Effector memory CD4-positive, alpha-beta T cell (primary cell): ENCODE measurements at regions not wholly inside any gene's neighbourhood (a gene's known extent, or its start where the extent isn't known, plus 50 kb on each side); places are given as distances from the start of the nearest gene placed in this dataset.

Experiments used
- DNase-seq, 3 donors: peaks; one replicate each; pipeline ENCODE4 v3.0.0-alpha.2; 2020
- H3K27ac ChIP-seq: 2 replicates; pipeline ENCODE4 v1.7.0; 2013; ENCODE audit warnings: mild to moderate bottlenecking, low read length, moderate library complexity; ENCODE audit not compliant: insufficient read depth, poor library complexity, severe bottlenecking
- H3K27me3 ChIP-seq: replicated peaks from 2 replicates; pipeline ENCODE4 v1.7.0; 2013; ENCODE audit warnings: mild to moderate bottlenecking, low read length; ENCODE audit not compliant: insufficient read depth, control insufficient read depth, poor library complexity, severe bottlenecking
- H3K36me3 ChIP-seq: 2 replicates; pipeline ENCODE4 v1.7.0; 2013; ENCODE audit warnings: mild to moderate bottlenecking, low read length, moderate library complexity; ENCODE audit not compliant: control insufficient read depth, insufficient read depth
- H3K4me1 ChIP-seq: 2 replicates; pipeline ENCODE4 v1.7.0; 2013; ENCODE audit warnings: low read length, mild to moderate bottlenecking; ENCODE audit not compliant: control insufficient read depth, insufficient read depth, poor library complexity, severe bottlenecking
- H3K4me3 ChIP-seq: 2 replicates; pipeline ENCODE4 v1.7.0; 2013; ENCODE audit warnings: low read length, low read depth, mild to moderate bottlenecking; ENCODE audit not compliant: insufficient read depth, poor library complexity, severe bottlenecking
- H3K9me3 ChIP-seq: 2 replicates; pipeline ENCODE4 v1.7.0; 2013; ENCODE audit warnings: mild to moderate bottlenecking, low read length, moderate library complexity; ENCODE audit not compliant: control insufficient read depth

- Histone ChIP-seq H3K27ac (no peak overlapping the region), H3K27me3 (no peaks in the 10 kb centered on the region), H3K36me3 (no peaks in the 10 kb centered on the region), H3K4me1 (no peaks in the 10 kb centered on the region), H3K9me3 (no peaks in the 10 kb centered on the region), H3K4me3 (no peak overlapping the region)
- no peak for DNase-seq
Measured at GRCh38 chr20:4524792-4525191, 161.5 kb upstream of the PRNP start.

- H3K27ac ChIP-seq, result no peak overlapping the region
- H3K27me3 ChIP-seq, result no peaks in the 10 kb centered on the region
- H3K4me1 ChIP-seq, result no peaks in the 10 kb centered on the region
- H3K36me3 ChIP-seq, result no peaks in the 10 kb centered on the region
- H3K9me3 ChIP-seq, result no peaks in the 10 kb centered on the region
- no peak for DNase-seq
- no peak overlapping the region for H3K4me3 ChIP-seq
Measured at GRCh38 chr20:4524307-4524706, 161.9 kb upstream of the PRNP start.

- H3K36me3 ChIP-seq, result no peaks in the 10 kb centered on the region
- no peak overlapping the region for H3K4me3 ChIP-seq
- H3K27me3 ChIP-seq, result peaks cover 4% of the 10 kb centered on the region
- no peaks in the 10 kb centered on the region for H3K9me3 ChIP-seq
- H3K4me1 ChIP-seq, result no peaks in the 10 kb centered on the region
- no peak for DNase-seq
- no peak overlapping the region for H3K27ac ChIP-seq
Measured at GRCh38 chr20:4522310-4522709, 163.9 kb upstream of the PRNP start.

GRCh38 chr20:4521170-4521968 lies 164.9 kb upstream of the PRNP start:
- H3K27me3 ChIP-seq, result peaks cover 4% of the 10 kb centered on the region
- H3K4me1 ChIP-seq, result no peaks in the 10 kb centered on the region
- H3K27ac ChIP-seq, result no peak overlapping the region
- no peaks in the 10 kb centered on the region for H3K36me3 ChIP-seq
- no peak overlapping the region for H3K4me3 ChIP-seq
- no peaks in the 10 kb centered on the region for H3K9me3 ChIP-seq
- DNase-seq, result no peak

DNA sequence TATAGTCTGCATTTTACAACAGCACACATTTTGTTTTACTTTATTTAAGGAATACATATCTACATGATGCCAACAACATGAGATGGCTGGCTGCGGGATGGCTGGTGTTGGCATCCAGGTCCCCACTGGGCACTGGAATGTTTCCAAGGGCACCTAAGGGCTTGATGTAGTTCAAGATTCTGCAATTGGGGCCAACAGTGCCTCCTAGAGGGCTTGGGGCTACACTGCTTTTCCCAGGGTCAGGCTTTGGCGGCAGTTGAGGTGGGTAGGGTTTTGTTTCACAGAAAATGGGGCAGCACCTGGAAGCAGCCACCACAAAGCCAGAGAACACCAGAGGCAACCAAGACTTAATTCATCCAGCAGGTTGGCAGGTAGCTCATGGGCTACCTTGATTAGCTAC lies 166.7 kb upstream of the PRNP start:
- Histone ChIP-seq H3K9me3 (no peaks in the 10 kb centered on the region), H3K36me3 (no peaks in the 10 kb centered on the region), H3K4me3 (no peak overlapping the region), H3K4me1 (no peaks in the 10 kb centered on the region), H3K27ac (no peak overlapping the region), H3K27me3 (peaks cover 4% of the 10 kb centered on the region)
- DNase-seq, result no peak

GRCh38 chr20:4516876-4517275 lies 169.4 kb upstream of the PRNP start:
- Histone ChIP-seq H3K27ac (no peak overlapping the region), H3K4me1 (no peaks in the 10 kb centered on the region), H3K27me3 (peaks cover 4% of the 10 kb centered on the region), H3K36me3 (no peaks in the 10 kb centered on the region), H3K9me3 (no peaks in the 10 kb centered on the region), H3K4me3 (no peak overlapping the region)
- no peak for DNase-seq

DNA sequence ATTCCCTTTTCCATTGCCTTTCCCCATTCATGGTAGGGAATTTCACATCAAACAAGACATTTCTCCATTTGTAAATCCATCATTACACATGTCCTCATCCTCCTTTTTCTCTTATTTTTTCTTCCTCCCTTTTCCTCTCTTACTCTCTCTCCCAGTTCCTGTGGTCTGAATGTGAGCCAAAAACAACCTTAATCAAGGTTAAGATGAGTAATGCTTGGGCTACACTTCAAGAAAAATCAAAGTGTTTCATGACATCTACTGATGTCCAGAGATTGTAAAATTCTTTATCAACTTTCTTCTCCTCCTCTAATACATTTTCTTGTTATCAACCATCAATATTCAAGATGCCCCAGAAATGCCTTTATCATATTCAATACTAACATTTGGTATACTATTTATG lies 172.5 kb upstream of the PRNP start:
- no peak for DNase-seq
- Histone ChIP-seq H3K4me1 (no peaks in the 10 kb centered on the region), H3K4me3 (no peak overlapping the region), H3K9me3 (no peaks in the 10 kb centered on the region), H3K27ac (no peak overlapping the region), H3K27me3 (no peaks in the 10 kb centered on the region), H3K36me3 (no peaks in the 10 kb centered on the region)

DNA sequence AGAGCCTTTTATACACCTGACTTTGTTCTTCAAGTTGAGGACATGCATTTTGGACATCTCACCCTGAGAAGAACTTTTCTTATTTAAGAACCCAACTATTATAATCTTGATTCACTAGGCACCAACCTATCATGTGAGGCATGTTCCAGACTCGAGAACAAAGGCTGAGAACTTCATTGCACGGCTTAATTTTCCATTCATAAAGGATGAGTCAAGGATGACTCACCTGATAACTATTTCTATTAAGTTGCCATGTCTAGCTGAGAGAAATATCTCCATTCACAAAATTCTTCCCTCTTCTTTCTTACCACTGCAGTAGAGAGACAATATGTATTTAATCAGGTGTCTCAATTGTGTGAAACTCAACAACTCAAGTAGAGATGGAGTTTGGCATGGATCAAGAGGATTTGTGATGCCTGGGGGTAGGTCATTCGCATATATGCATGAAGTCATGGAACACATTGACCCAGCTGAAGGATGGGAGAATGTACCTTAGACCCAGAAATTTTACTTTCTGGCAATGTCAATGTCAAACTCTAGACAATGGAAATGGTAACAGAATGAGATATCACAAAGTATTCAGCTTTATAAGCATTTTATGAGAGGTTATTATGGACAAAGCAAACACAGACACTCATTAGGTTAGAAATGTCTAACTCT lies 173.2 kb upstream of the PRNP start:
- H3K27ac ChIP-seq, result no peak overlapping the region
- no peak for DNase-seq

GRCh38 chr20:4511776-4512175 lies 174.5 kb upstream of the PRNP start:
- no peak for DNase-seq
- no peaks in the 10 kb centered on the region for H3K9me3 ChIP-seq
- H3K27me3 ChIP-seq, result no peaks in the 10 kb centered on the region
- no peaks in the 10 kb centered on the region for H3K4me1 ChIP-seq
- no peak overlapping the region for H3K4me3 ChIP-seq
- no peak overlapping the region for H3K27ac ChIP-seq
- no peaks in the 10 kb centered on the region for H3K36me3 ChIP-seq

More for the DNA sequence above, 173.2 kb upstream of the PRNP start:
- H3K4me3 ChIP-seq, result no peak overlapping the region
- H3K27me3 ChIP-seq, result no peaks in the 10 kb centered on the region
- H3K4me1 ChIP-seq, result no peaks in the 10 kb centered on the region
- no peaks in the 10 kb centered on the region for H3K9me3 ChIP-seq
- no peaks in the 10 kb centered on the region for H3K36me3 ChIP-seq

- no peak overlapping the region for H3K27ac ChIP-seq
- no peak overlapping the region for H3K4me3 ChIP-seq
- H3K36me3 ChIP-seq, result no peaks in the 10 kb centered on the region
- DNase-seq, result no peak
- H3K27me3 ChIP-seq, result no peaks in the 10 kb centered on the region
- no peaks in the 10 kb centered on the region for H3K9me3 ChIP-seq
- no peaks in the 10 kb centered on the region for H3K4me1 ChIP-seq
Measured at GRCh38 chr20:4509825-4510522, 176.3 kb upstream of the PRNP start.
